DMS53 (cell line): ENCODE measurements at regions not wholly inside any gene's neighbourhood (a gene's known extent, or its start where the extent isn't known, plus 50 kb on each side); places are given as distances from the start of the nearest gene placed in this dataset.
"Not testable (repeated sequence)": the region's sequence is repeated elsewhere in the genome, so short reads cannot be mapped to it uniquely, and the experiment has no call there.

Experiments used
- DNase-seq: peaks from one replicate; lab custom pipeline; 2025; lab: John Stamatoyannopoulos, UW

GRCh38 chr1:233790121-233790520 is 114.4 kb upstream of the SLC35F3 start:
- DNase-seq = no peak

- DNase-seq = peak; percentile 75
Measured at GRCh38 chr1:233790662-233791371, 113.7 kb upstream of the SLC35F3 start.

GRCh38 chr1:233791372-233791703 is 113.1 kb upstream of the SLC35F3 start:
- DNase-seq = no peak

DNA sequence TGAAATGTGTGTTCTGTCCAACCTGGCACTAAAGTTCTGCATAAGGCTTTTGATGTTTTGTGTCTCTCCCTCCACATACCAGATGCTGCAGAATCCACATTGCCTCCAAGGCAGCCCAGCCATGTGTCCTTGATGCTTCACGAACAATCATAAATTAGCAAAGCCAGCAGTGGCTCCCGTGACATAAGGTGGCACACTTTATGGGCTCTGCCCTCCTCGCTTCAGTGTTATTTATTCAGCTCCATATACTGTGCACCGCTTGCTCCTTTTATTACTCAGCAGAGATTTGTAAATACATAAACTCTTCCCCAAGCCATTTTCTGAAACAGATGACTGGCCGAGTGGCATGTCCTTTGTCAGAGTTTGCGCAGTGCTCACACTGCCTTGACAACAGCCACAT is 112.8 kb upstream of the SLC35F3 start:
- DNase-seq = no peak

- DNase-seq = no peak
Measured at GRCh38 chr1:233794863-233795262, 109.6 kb upstream of the SLC35F3 start.

DNA sequence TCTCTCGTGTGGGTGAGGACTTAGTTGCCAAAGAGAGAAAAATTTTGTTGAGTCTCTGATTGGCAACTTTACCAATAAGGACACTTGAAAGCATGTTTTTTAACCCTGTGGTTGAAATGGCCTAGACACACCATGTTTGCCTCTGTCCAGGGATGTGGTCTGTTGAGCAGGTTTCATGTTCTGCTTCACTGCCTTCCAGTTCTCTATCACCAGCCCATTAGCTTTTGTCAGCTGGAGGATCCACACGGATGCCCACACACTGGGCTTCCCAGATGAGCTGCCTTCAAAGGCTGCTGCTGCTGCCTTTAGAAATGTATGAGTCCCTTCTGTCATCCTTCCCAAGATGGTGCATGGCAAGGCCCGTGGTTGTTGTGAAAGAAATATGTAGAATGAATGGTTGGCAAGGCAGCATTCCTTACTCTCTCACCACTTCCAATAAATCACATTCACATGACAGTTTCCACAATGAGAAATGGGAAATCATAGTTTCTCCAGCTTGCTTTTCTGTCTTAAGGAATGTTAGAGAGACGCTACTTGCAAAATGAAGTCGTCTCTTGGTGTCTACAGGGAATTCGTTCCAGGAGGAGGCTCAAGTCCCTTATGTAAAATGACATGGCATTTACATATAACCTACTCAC is 108.2 kb upstream of the SLC35F3 start:
- DNase-seq = no peak

GRCh38 chr1:233802611-233803010 is 101.9 kb upstream of the SLC35F3 start:
- DNase-seq = no peak

- DNase-seq = no peak
Measured at GRCh38 chr1:233805786-233806185, 98.7 kb upstream of the SLC35F3 start.

DNA sequence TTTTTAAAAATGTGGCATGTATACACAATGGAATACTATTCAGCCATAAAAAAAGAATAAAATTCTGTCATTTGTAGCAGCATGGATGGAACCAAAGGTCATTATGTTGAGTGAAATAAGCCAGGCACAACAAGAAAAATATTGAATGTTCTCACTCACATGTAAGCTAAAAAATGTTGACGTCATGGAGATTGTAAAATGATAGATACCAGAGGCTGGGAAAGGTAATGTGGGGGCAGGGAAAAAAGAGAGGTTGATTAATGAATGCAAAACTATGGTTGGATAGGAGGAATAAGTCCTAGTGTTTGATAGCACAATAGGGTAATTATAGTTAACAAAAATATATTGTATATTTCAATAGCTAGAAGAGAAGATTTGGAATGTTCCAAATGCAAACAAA is 89.1 kb upstream of the SLC35F3 start:
- DNase-seq = no peak

DNA sequence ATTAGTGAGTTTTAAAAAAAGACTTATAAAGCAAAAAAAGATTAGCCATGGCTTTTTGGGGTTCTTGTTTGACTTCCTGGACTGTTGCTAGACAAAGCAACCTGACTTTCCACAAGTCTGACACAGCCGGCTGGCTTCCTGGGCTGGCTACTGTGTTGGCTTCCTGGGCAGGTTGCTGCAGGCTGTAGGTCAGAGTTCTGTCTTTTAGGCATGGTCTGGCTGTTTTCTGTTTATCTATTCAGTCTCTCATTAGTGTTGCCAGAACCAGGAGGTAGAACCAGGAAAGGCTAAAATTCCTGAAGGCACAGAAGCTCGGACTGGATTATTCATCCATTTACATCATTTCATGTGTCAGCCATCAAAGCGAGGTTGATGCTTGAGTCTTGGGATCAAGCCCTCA is 88.6 kb upstream of the SLC35F3 start:
- no peak for DNase-seq

- no peak for DNase-seq
Measured at GRCh38 chr1:233816348-233816747, 88.1 kb upstream of the SLC35F3 start.

GRCh38 chr1:233819042-233819441 is 85.4 kb upstream of the SLC35F3 start:
- DNase-seq = no peak

- DNase-seq = not testable (repeated sequence)
Measured at GRCh38 chr1:233824179-233824578, 80.3 kb upstream of the SLC35F3 start.

GRCh38 chr1:233827937-233828336 is 76.5 kb upstream of the SLC35F3 start:
- not testable (repeated sequence) for DNase-seq

DNA sequence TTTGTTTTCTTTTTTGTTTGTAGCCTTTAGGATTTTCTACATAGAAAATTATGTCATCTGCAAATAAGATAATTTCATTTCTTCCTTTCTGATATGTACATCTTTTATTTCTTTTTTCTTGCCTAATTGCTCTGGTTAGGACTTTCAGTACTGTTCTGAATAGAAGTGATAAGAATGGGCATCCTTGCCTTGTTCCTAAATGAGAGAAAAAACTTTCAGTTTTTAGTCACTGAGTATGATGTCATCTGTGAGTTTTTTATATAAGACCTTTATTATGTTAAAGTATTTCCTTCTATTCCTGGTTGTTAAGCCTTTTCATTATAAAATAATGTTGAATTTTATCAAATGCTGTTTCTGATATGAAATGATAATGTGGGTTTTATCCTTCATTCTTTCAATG is 76.0 kb upstream of the SLC35F3 start:
- no peak for DNase-seq

DNA sequence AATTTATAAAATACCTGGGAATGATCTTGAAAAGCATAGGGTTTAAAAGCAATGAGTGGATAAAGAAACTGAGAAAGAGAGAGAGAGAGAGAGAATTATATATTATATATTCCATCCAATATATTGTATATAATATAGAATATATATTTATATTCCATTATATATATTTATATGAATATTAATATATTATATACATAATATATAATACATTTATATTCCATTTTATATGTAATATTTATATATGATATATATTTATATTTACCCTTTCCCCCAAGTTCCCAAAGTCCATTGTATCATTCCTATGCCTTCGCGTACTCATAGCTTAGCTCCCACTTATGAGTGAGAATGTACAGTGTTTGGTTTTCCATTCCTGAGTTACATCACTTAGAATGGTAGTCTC is 69.9 kb upstream of the SLC35F3 start:
- DNase-seq = no peak

DNA sequence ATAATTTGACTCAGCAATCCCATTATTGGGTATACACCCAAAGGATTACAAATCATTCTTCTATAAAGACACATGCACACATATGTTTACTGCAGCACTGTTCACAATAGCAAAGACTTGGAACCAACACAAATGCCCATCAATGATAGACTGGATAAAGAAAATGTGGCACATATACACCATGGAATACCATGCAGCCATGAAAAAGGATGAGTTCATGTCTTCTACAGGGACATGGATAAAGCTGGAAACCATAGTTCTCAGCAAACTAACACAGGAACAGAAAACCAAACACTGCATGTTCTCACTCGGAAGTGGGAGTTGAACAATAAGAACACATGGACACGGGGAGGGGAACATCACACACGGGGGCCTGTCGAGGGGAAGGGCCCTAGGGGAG is 66.3 kb upstream of the SLC35F3 start:
- DNase-seq = not testable (repeated sequence)

DNA sequence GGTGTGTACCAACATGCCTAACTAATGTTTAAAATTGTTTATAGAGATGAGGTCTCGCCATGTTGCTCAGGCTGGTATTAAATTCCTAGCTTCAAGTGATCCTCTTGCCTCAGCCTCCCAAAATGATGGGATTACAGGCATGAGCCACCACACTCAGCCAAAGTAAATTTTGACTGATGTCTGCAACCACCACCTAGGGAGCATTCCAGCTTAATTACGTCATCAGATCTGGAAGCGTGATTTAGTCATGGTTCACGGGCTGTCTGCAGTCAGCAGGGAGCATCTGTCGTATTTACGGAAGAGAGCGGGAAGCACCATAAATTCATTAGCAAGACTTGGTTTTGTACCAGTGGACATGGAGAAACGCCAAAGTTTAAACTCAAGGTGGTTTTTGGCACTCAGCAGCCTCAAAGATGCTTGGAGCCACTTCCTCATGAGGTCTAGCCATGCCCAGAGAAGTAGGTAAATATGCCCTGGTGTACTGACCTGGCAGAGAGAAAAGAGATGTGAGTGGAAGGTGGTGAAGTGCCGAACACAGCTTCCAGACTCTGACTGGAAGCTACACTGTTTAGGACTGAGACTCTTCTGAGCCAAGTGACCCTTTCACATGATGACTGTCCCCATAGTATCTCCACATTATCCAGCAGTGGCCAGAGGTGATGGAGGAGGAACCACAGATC is 60.8 kb upstream of the SLC35F3 start:
- no peak for DNase-seq

GRCh38 chr1:233844275-233844674 is 60.2 kb upstream of the SLC35F3 start:
- no peak for DNase-seq

DNA sequence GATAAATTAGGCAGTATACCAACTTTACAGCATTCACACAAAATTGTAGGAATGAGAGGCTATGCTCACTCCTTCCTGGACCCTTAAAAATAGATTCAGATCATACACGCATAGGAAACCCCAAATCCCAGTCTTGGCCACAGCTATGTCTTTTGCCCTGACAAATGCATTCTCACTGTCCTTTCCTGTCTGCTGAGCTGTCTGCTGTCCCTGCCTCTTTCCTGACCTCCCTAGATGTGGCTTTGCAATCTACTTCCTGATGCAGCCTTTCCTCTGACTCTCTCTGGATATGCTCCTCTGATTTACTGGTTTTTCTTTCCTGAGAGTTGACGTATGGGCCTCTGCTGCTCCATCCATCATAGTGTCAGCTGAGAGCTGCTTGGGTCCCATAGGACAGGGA is 59.8 kb upstream of the SLC35F3 start:
- no peak for DNase-seq
